ENCODE measurements at regions not wholly inside any gene's neighbourhood (a gene's known extent, or its start where the extent isn't known, plus 50 kb on each side); places are given as distances from the start of the nearest gene placed in this dataset.
"Not testable (repeated sequence)": the region's sequence is repeated elsewhere in the genome, so short reads cannot be mapped to it uniquely, and the experiment has no call there.

DNA sequence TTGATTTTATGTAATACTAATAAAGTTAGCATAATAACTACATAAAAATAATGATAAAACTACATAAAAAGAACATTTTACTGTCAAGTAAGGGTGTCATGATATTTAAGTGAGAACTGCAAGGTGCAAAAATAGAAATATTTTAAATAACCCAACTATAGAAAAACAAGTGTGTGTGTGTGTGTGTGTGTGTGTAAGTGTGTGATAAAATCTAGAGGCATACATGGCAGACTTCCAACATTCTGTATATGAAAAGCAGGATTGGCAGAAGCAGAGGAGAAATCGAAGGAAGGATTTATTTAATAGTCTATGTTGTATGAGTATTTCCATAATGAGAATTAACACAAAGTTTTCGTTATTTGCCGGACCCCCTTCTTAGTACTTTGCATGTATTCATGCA, 334.1 kb downstream of the KCNJ2 start:
- no peak for DNase-seq (ENCODE audit: low read depth in 3 of 3, low spot score in 2 of 3)

- DNase-seq (ENCODE audit: low read depth in 3 of 3, low spot score in 2 of 3), result no peak
These were observed 341.0 kb downstream of the KCNJ2 start for GRCh38 chr17:70510288-70510687.

GRCh38 chr17:70517816-70518215, 348.5 kb downstream of the KCNJ2 start:
- DNase-seq (ENCODE audit: low read depth in 3 of 3, low spot score in 2 of 3), result no peak

GRCh38 chr17:70519300-70519699, 350.0 kb downstream of the KCNJ2 start:
- DNase-seq (ENCODE audit: low read depth in 3 of 3, low spot score in 2 of 3), result no peak

GRCh38 chr17:70520447-70520846, 351.1 kb downstream of the KCNJ2 start:
- DNase-seq (ENCODE audit: low read depth in 3 of 3, low spot score in 2 of 3), result no peak

- no peak for DNase-seq (ENCODE audit: low read depth in 3 of 3, low spot score in 2 of 3)
These were observed 351.6 kb downstream of the KCNJ2 start for GRCh38 chr17:70520956-70521355.

DNA sequence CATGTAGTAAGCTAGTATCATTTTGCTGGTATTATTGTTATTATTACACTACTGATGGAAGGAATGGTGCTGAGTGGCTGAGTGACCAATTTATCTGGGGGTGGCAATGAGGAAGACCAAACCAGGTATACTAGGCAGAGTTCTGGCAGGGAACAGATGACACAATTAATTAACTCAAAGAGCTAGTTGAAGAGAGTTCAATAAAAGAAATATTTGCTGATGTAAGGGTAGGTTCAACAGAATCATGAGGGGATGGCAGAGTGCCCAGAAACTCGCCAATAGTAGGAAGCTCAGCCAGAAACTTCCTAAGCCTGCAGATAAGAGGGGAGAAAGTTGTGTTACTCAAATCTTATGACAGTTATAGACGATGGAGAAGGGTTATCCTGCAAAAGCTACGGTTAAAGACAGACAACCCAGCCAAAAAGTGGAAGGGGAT, 352.5 kb downstream of the KCNJ2 start:
- no peak for DNase-seq (ENCODE audit: low read depth in 3 of 3, low spot score in 2 of 3)

GRCh38 chr17:70523426-70523825, 354.1 kb downstream of the KCNJ2 start:
- no peak for DNase-seq (ENCODE audit: low read depth in 3 of 3, low spot score in 2 of 3)

DNA sequence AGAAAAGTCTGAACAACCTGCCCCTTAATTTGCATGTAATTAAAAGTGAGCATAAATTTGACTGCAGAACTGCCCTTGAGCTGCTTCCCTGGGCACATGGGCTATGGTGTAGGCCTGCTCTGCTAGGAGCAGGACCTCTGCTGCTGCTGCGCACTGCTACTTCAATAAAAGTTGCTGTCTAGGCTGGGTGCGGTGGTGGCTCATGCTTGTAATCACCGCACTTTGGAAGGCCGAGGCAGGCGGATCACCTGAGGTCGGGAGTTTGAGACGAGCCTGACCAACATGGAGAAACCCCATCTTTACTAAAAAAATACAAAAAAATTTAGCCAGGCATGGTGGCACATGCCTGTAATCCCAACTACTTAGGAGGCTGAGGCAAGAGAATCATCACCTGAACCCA, 355.7 kb downstream of the KCNJ2 start:
- DNase-seq (ENCODE audit: low read depth in 3 of 3, low spot score in 2 of 3), result not testable (repeated sequence)

DNA sequence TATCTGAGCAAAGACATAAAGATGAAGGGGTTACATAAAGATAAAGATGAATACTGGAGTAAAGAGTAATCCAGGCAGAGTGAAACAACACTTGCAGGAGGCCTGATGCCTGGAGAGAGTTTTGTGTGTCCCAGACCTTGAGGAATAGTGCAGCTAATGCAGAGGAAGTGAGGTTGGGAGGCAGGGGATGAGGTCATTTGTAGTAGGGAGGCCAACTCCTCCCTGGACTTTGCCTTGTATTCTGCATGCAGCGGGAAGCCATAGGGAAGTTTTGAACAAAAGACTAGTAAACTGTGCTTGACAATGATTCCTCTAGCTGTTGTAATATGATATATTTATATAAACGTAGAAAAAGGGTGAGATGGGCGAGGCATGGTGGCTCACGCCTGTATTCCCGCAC, 356.6 kb downstream of the KCNJ2 start:
- no peak for DNase-seq (ENCODE audit: low read depth in 3 of 3, low spot score in 2 of 3)

DNA sequence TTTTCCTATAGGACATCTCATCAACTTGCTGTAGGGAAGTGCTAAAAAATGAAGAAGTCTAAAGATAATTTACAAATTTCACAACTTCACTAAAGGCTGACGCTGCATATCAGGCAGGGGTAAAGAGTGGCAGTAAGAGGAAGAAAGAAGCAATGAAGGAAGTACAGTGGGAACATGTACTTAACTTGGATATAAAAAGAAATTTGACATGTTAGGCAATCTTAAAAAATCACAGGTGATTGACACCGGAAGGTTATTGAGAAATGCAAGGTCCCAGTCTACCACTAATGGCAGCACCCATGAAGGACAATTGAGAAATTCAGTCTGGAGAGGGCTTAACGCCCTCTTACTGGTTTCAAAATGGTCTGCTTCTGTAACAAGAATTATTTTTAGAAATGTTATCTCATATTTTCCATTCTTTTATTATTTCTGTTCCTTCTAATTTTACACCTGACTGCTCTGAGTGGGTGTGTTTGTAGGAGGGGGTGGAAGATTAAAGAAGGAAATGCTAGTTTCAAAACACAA, 358.1 kb downstream of the KCNJ2 start:
- no peak for DNase-seq (ENCODE audit: low read depth in 3 of 3, low spot score in 2 of 3)

GRCh38 chr17:70533427-70533826, 364.1 kb downstream of the KCNJ2 start:
- no peak for DNase-seq (ENCODE audit: low read depth in 3 of 3, low spot score in 2 of 3)

GRCh38 chr17:70535986-70536385, 366.7 kb downstream of the KCNJ2 start:
- DNase-seq (ENCODE audit: low read depth in 3 of 3, low spot score in 2 of 3), result no peak

GRCh38 chr17:70539132-70539924, 370.0 kb downstream of the KCNJ2 start:
- DNase-seq (ENCODE audit: low read depth in 3 of 3, low spot score in 2 of 3), result no peak

DNA sequence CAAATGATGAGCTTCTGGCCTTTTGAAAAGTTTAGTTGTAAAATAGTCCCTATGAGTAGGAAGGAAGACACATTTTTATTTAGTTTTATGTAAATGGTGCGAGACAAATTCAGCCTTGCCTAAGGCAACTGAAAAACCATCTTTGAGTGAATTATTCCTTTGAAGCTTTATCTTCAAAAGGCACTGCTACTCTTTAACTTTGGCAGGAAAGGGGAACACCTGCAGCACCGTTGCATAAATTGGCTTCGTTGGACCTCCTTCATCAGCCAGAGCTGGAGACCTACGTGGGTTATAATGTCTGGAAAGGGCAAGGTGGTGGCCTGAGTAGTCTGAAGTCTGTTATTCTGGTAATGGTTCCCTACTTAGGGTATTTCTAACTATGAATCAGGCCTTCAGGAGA, 373.5 kb downstream of the KCNJ2 start:
- no peak for DNase-seq (ENCODE audit: low read depth in 3 of 3, low spot score in 2 of 3)

DNA sequence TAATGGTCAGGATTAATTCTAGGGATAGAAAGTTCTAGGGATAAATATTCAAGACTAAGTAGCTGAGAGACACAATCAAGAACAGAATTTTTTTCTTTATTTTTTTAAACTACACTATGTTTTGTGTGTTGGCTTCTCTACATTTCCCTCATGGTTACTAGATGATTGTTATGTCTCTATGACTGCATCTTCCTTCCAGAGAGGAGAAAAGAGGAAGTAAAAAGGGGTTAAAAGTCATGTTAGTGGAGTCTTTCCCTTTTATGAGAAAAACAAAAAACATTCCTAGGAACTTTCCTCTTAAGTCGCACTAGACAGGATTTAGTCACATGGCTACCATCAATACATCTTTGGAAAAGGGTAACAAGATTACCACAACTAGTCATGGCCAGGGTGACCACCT, 375.0 kb downstream of the KCNJ2 start:
- DNase-seq (ENCODE audit: low read depth in 3 of 3, low spot score in 2 of 3), result no peak

GRCh38 chr17:70552230-70552981, 383.1 kb downstream of the KCNJ2 start:
- peak; percentile 26 to 48 (median 43) for DNase-seq (ENCODE audit: low read depth in 3 of 3, low spot score in 2 of 3)

DNA sequence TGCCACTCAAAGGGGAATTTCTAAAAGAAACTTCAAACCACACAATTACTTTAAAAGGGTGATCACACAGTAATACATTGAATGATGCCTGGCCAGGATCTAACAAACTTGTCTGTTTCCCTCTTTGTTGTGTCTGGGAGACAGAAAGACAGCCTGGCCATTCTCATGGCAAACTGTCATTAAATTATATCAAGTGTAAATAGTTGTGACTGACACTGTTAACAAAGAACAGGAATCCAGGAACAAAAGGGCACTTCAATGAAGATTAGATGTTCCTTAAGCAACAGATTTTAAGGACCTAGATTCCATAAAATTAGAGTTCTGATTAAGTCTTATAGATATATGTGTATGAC, 383.6 kb downstream of the KCNJ2 start:
- no peak for DNase-seq (ENCODE audit: low read depth in 3 of 3, low spot score in 2 of 3)

DNA sequence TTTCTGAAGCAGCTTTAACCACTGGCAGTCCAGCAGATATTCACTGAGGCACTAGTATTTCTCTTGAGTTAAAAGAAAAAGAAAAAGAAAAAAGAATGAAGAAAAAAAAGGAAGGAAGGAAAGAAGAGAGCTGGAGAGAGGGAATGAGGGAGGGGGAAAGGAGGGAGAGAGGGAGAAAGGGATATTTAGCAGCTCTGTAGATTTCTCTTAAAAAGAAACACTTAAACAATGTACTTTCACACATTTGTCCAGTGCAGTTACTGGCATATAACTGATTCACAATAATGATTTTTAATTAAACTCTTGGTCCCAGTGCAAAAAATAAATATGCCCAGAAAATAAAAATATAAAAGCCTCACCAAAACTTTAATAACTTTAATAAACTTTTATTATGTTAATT, 386.4 kb downstream of the KCNJ2 start:
- DNase-seq (ENCODE audit: low read depth in 3 of 3, low spot score in 2 of 3), result no peak

DNA sequence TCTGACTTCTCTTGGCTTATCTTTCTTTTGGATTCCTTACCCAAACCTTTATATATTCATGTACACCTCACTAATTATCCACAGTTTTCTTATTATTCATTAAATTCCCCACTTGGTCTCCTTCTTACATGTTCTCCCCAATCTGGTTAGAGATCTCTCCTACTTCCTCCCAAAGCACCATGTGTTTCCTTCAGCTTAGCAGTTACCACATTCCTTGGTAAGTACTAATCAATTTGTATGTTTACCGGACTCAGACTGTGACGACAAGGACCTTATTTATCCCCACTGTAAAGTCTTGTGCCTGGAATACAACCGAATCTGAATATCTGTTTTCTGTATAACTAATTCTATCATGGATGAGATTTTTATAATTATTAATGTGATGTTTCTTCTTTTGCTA, 389.5 kb downstream of the KCNJ2 start:
- no peak for DNase-seq (ENCODE audit: low read depth in 3 of 3, low spot score in 2 of 3)

DNA sequence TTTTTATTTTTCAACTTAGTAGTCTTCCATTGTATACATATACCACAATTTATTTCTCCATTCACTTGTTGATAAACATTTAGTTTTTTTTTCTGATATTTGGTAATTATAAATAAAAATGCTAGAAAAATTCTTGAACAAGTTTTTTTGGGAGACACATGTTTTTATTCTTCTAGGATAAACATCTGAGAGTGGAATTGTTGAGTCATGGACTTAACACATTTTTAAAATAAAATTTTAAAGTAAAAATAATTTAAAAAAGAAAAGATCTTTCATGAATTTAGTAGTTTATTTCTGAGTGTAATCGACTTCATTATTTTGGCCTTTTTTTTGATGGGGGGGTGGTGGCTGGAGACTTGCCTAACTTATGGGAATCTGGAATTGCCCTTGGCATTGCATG, 391.1 kb downstream of the KCNJ2 start:
- DNase-seq (ENCODE audit: low read depth in 3 of 3, low spot score in 2 of 3), result no peak

GRCh38 chr17:70562137-70562536, 392.8 kb downstream of the KCNJ2 start:
- no peak for DNase-seq (ENCODE audit: low read depth in 3 of 3, low spot score in 2 of 3)
